ENCODE measurements at regions not wholly inside any gene's neighbourhood (a gene's known extent, or its start where the extent isn't known, plus 50 kb on each side); places are given as distances from the start of the nearest gene placed in this dataset.

DNA sequence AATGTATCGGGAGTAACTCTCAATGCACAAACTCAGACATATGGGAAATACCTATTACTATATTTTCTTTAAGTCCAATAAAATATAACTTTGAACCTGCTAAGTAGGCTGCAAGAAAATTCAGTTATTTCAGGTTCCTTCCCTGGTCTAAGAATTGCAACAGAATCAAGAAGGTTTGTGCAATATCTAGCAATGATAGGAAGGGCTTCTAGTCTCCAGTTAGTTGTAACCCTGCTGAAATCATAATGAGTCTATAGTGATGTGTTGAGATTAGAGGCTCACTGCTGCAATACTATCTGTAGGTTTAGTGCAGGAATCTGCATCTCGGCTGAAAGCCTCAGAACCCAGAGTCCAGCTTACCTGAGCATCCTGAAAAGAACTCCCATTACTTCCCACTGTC lies 110.5 kb downstream of the PMP22 start:
- TF ChIP-seq, protein P1, sequence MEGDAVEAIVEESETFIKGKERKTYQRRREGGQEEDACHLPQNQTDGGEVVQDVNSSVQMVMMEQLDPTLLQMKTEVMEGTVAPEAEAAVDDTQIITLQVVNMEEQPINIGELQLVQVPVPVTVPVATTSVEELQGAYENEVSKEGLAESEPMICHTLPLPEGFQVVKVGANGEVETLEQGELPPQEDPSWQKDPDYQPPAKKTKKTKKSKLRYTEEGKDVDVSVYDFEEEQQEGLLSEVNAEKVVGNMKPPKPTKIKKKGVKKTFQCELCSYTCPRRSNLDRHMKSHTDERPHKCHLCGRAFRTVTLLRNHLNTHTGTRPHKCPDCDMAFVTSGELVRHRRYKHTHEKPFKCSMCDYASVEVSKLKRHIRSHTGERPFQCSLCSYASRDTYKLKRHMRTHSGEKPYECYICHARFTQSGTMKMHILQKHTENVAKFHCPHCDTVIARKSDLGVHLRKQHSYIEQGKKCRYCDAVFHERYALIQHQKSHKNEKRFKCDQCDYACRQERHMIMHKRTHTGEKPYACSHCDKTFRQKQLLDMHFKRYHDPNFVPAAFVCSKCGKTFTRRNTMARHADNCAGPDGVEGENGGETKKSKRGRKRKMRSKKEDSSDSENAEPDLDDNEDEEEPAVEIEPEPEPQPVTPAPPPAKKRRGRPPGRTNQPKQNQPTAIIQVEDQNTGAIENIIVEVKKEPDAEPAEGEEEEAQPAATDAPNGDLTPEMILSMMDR (IDR thresholded peaks at IDR 0.05), result no peak

DNA sequence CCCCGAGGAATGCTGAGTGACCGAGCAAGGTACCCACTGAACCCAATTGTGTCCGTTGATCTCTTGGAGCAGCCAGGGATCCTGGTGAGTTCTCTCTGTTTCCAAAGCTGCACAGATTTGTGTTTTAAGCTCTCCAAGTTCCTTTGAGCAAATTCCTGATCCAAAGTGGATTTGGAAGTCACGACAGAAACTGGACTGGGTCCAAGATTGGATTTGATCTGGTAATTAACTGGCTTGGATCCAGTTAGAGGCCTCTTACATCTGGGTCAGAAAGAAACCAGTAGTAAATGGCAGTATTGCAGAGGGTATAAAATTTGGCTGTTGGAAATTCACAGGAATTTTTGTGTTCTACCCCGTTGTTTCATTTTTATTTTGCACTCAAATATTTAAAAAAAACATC lies 119.5 kb downstream of the PMP22 start:
- TF ChIP-seq, protein P1 (IDR thresholded peaks at IDR 0.05), result no peak

DNA sequence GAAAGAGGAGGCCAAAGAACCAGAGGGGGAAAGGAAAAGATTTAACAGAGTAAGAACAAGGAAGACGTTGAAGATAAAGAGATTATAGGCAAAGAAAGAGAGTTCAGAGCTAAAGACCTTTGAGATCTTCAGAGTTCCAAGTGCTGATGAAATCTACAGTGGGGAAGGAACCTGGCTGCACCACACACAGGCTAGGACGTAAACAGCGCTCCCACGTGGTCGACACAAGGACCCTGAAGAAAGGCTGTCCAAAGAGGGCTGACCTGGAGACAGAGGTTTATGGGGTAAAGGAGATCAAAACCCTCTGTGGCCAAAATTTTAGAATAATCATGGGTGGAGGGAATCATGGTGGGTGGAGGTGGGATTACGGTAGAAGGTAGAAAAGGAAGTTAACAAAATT lies 121.6 kb downstream of the PMP22 start:
- TF ChIP-seq, protein P1 (IDR thresholded peaks at IDR 0.05), result no peak

DNA sequence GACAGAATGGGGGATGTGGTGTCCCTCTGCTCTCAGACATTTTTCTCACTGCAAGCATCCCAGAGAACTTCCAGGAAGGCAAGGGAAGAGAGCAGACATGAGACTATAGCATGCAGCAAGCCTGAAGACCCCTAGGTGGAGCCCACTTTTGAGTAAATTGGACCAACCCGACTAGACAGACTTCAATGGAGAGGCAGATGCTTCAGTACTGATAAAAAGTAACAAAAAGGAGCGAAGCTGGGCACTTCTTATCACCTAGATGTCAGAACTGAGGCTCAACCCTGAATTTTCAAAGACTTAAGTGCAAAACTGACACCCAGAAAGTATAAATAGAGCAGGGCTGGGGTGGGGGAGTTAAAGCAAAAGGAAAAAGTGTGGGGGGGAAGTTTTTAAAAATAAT lies 130.8 kb downstream of the PMP22 start:
- TF ChIP-seq, protein P1 (IDR thresholded peaks at IDR 0.05), result no peak

DNA sequence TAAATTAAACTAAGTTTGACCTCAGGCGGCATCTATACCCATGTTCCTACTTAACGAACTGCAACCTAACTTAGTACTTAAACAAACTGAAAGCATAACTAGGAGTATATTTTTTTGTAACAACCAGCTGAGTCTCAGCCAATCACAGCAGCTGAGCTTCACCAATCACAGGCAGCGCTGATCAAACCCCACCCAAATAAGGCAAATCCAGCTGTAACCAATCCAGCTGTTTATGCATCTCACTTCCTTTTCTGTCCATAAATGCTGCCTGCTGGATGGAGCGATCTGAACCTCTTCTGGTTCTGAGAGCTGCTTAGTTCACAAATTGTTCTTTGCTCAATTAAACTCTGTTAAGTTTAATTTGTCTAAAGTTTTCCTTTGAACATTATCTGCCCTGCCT lies 131.3 kb downstream of the PMP22 start:
- TF ChIP-seq, protein P1 (IDR thresholded peaks at IDR 0.05), result no peak

DNA sequence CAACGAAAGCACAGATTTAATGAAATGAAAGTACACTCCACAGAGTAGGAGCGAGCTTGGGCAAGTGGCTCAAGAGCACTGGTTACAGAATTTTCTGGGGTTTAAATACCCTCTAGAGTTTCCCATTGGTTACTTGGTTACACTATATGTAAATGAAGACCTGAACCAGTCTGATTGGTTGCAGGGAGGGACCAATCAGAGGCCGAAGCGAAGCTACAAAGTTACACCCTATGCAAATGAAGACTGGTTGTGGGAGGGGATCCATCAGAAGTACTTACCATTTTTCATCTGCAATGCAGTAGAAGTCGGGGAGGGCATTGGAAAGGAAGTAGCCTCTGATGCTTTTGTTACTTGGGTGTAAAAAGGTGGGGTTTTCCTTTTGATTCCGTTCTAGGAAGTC lies 132.0 kb downstream of the PMP22 start:
- TF ChIP-seq, protein P1 (IDR thresholded peaks at IDR 0.05), result no peak

DNA sequence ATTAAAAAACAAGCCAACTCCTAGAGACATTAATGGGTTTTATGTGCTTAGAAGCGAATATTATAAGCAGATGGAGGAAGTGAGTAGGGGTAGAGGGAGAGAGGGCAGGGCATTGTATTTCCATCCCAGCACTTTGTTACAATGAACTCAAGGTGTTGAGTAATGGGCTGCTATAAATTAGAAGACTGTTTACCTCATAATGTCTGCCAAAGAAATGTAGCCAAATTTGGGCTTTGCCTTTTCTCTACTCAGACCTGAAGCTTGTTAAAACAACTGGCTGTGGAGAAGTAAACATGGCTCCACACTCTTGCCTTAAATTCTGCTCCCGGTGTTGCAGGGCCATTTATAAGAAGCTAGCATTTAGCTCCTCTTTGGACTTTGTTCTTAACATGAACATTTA lies 134.7 kb downstream of the PMP22 start:
- TF ChIP-seq, protein P1 (IDR thresholded peaks at IDR 0.05), result no peak

DNA sequence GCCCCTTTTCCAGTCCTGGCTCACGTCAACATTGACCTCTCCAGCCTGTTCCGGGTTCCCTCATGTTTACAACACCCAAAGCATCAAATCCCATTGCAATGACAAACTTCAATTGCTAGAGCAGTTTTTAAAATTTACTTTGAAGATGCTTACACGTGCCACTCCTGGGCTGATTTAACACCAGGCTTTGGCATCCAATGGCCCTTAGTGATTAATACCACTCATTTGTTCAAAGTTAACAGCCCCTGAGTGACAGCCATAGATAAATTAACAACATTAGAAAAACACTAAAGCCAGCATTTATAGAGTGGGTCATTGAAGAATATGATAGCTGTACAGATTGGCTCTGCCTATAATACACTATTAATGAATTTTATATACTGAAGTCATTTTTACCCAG lies 135.1 kb downstream of the PMP22 start:
- TF ChIP-seq, protein P1 (IDR thresholded peaks at IDR 0.05), result no peak
